ENCODE measurements at regions not wholly inside any gene's neighbourhood (a gene's known extent, or its start where the extent isn't known, plus 50 kb on each side); places are given as distances from the start of the nearest gene placed in this dataset.

DNA sequence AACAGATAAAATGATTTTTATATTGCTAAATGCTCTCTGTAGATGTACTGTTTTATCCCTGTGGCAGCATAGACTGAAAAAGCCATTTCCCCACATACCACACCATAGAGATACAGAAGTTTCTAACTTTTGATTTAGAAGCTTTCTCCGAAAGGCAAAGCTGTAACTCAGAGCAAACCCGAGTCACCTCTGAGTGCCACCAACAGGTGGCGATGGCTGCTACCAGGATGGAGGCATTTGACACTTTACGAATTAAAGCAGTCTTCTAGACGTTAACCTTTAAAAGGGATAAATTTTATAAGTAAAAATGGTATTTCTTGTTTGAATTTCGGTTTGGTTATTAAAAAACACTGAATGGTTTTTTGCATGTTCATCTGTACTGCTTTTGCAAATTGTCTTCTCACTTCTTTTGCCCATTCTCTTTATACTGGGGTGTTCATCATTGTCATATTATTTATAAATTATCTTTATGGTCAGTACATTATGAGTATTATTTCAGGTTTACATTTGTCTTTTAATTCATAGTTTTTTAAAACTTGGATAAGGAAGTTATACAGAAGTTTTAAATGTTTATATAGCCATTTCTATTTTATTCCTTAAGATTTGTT is 201.0 kb upstream of the CEP162 start:
- 12 to 20% methylated on average over 4 to 6 of the region's 6 CpGs for WGBS, 2 experiments (ENCODE audit: insufficient coverage in 1 of 2, insufficient read length in 1 of 2)
- Histone ChIP-seq H3K27ac (ENCODE audit: low read depth, low read length) (no peak overlapping the region), H3K27me3 (ENCODE audit: control insufficient read depth, insufficient read depth, low read length, poor library complexity, severe bottlenecking) (no peaks in the 10 kb centered on the region), H3K4me1 (ENCODE audit: control insufficient read depth, insufficient read depth, low read length) (peaks cover 8% of the 10 kb centered on the region), H3K9me3 (ENCODE audit: control insufficient read depth, low read length) (no peaks in the 10 kb centered on the region), H3K4me3 (ENCODE audit: low read length) (no peak overlapping the region), H3K9ac (ENCODE audit: extremely low read depth, low read length, poor library complexity, severe bottlenecking) (no peak overlapping the region), H3K36me3 (ENCODE audit: control insufficient read depth, insufficient read depth, low read length) (no peaks in the 10 kb centered on the region)
- no peak overlapping the region for H3K27ac Mint-ChIP-seq
- TF ChIP-seq, protein P1, sequence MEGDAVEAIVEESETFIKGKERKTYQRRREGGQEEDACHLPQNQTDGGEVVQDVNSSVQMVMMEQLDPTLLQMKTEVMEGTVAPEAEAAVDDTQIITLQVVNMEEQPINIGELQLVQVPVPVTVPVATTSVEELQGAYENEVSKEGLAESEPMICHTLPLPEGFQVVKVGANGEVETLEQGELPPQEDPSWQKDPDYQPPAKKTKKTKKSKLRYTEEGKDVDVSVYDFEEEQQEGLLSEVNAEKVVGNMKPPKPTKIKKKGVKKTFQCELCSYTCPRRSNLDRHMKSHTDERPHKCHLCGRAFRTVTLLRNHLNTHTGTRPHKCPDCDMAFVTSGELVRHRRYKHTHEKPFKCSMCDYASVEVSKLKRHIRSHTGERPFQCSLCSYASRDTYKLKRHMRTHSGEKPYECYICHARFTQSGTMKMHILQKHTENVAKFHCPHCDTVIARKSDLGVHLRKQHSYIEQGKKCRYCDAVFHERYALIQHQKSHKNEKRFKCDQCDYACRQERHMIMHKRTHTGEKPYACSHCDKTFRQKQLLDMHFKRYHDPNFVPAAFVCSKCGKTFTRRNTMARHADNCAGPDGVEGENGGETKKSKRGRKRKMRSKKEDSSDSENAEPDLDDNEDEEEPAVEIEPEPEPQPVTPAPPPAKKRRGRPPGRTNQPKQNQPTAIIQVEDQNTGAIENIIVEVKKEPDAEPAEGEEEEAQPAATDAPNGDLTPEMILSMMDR (conservative IDR thresholded peaks at IDR 0.05) = peak; percentile 96
- H3K36me3 Mint-ChIP-seq (ENCODE audit: low read depth) = no peaks in the 10 kb centered on the region
- H3K27me3 Mint-ChIP-seq (ENCODE audit: insufficient read depth) = peaks cover 5% of the 10 kb centered on the region
- H3K4me1 Mint-ChIP-seq = peaks cover 40% of the 10 kb centered on the region
- H3K9me3 Mint-ChIP-seq = no peaks in the 10 kb centered on the region
- DNase-seq = peak; percentile 87
- no peak overlapping the region for H3K4me3 Mint-ChIP-seq

DNA sequence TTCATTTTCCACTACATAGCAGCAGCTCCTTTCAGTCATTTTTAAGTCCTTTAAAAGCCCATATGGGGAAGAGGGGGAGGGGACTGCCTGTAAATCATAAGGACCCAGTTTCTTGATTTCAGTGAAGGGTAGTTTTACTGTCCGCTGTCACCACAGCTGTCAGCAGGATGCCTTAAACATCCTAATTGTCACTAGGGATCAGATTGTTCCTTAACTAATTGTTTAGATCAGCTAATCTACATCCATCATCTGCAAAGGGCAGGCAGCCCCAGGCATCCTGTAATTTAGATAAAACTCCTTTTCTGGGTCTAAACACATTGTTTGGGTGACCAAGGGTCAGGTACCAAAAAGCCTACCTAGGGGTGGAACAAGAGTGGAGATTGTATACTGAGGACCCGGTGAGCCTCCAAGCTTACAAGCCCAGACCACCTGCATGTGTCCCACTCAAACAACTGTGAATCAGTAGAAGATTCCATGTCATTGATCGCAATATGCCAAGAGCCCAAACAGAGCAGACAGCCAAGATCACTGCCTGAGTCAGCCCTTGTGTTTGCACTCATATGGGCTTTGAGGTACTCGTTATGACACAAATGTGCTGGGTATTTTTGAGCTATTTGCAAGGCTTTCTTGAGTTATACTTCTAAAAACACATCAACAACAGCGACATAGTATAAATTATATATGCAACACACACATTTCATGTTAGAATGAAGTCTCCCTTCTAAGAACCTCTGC is 198.7 kb upstream of the CEP162 start:
- Mint-ChIP-seq H3K4me3 (peak overlapping the region; percentile 6), H3K27ac (peak overlapping the region; percentile 24), H3K9me3 (no peaks in the 10 kb centered on the region), H3K27me3 (ENCODE audit: insufficient read depth) (peaks cover 3% of the 10 kb centered on the region), H3K4me1 (peaks cover 47% of the 10 kb centered on the region), H3K36me3 (ENCODE audit: low read depth) (no peaks in the 10 kb centered on the region)
- DNase-seq = peak; percentile 54
- H3K4me1 ChIP-seq (ENCODE audit: control insufficient read depth, insufficient read depth, low read length) = peaks cover 8% of the 10 kb centered on the region
- no peak overlapping the region for H3K4me3 ChIP-seq (ENCODE audit: low read length)
- TF ChIP-seq, protein P1 (conservative IDR thresholded peaks at IDR 0.05) = no peak
- no peaks in the 10 kb centered on the region for H3K36me3 ChIP-seq (ENCODE audit: control insufficient read depth, insufficient read depth, low read length)
- H3K9ac ChIP-seq (ENCODE audit: extremely low read depth, low read length, poor library complexity, severe bottlenecking) = no peak overlapping the region
- no peaks in the 10 kb centered on the region for H3K27me3 ChIP-seq (ENCODE audit: control insufficient read depth, insufficient read depth, low read length, poor library complexity, severe bottlenecking)
- no peak overlapping the region for H3K27ac ChIP-seq (ENCODE audit: low read depth, low read length)
- whole genome bisulfite sequencing, 2 experiments (ENCODE audit: insufficient coverage in 1 of 2, insufficient read length in 1 of 2) = 54 to 56% methylated on average over 4 to 5 of the region's 5 CpGs
- no peaks in the 10 kb centered on the region for H3K9me3 ChIP-seq (ENCODE audit: control insufficient read depth, low read length)

GRCh38 chr6:84424956-84425355 is 197.5 kb upstream of the CEP162 start:
- no peak overlapping the region for H3K27ac Mint-ChIP-seq
- no peaks in the 10 kb centered on the region for H3K27me3 ChIP-seq (ENCODE audit: control insufficient read depth, insufficient read depth, low read length, poor library complexity, severe bottlenecking)

More at GRCh38 chr6:84424956-84425355, 197.5 kb upstream of the CEP162 start:
- DNase-seq = no peak
- Mint-ChIP-seq H3K27me3 (ENCODE audit: insufficient read depth) (peaks cover 1% of the 10 kb centered on the region), H3K9me3 (no peaks in the 10 kb centered on the region), H3K4me1 (peaks cover 52% of the 10 kb centered on the region), H3K4me3 (no peak overlapping the region), H3K36me3 (ENCODE audit: low read depth) (no peaks in the 10 kb centered on the region)
- TF ChIP-seq, protein P1 (conservative IDR thresholded peaks at IDR 0.05) = no peak
- Histone ChIP-seq H3K4me1 (ENCODE audit: control insufficient read depth, insufficient read depth, low read length) (peaks cover 9% of the 10 kb centered on the region), H3K9me3 (ENCODE audit: control insufficient read depth, low read length) (no peaks in the 10 kb centered on the region), H3K4me3 (ENCODE audit: low read length) (no peak overlapping the region), H3K27ac (ENCODE audit: low read depth, low read length) (no peak overlapping the region), H3K9ac (ENCODE audit: extremely low read depth, low read length, poor library complexity, severe bottlenecking) (no peak overlapping the region), H3K36me3 (ENCODE audit: control insufficient read depth, insufficient read depth, low read length) (no peaks in the 10 kb centered on the region)
- WGBS, 2 experiments (ENCODE audit: insufficient coverage in 1 of 2, insufficient read length in 1 of 2) = 40 to 52% methylated on average over 1 to 4 of the region's 4 CpGs
